Stimulated activated CD8-positive, alpha-beta memory T cell treated with anti-CD3 and anti-CD28 coated beads, Interleukin-15, amount 100 ng/mL, for 24 hours (primary cell): ENCODE measurements at regions not wholly inside any gene's neighbourhood (a gene's known extent, or its start where the extent isn't known, plus 50 kb on each side); places are given as distances from the start of the nearest gene placed in this dataset.

ENCODE experiments used
- DNase-seq: peaks from one replicate; pipeline ENCODE4 v3.0.0-alpha.2; 2020; ENCODE audit warnings: low read depth

- no peak for DNase-seq
Measured at GRCh38 chr10:78937800-78938694, 130.7 kb upstream of the ZMIZ1 start.

GRCh38 chr10:78938695-78939672, 129.8 kb upstream of the ZMIZ1 start:
- no peak for DNase-seq

- no peak for DNase-seq
Measured at GRCh38 chr10:78942091-78942501, 126.7 kb upstream of the ZMIZ1 start.

- no peak for DNase-seq
Measured at GRCh38 chr10:78944723-78945312, 123.9 kb upstream of the ZMIZ1 start.

GRCh38 chr10:78945838-78946237, 122.9 kb upstream of the ZMIZ1 start:
- no peak for DNase-seq

GRCh38 chr10:78947226-78947625, 121.5 kb upstream of the ZMIZ1 start:
- no peak for DNase-seq

- no peak for DNase-seq
Measured at GRCh38 chr10:78947733-78948132, 121.0 kb upstream of the ZMIZ1 start.

- DNase-seq = no peak
Measured at GRCh38 chr10:78948621-78949030, 120.1 kb upstream of the ZMIZ1 start.

GRCh38 chr10:78950656-78951587, 117.8 kb upstream of the ZMIZ1 start:
- no peak for DNase-seq

GRCh38 chr10:78952030-78952429, 116.7 kb upstream of the ZMIZ1 start:
- no peak for DNase-seq

- DNase-seq = no peak
Measured at GRCh38 chr10:78952686-78953085, 116.1 kb upstream of the ZMIZ1 start.

GRCh38 chr10:78953113-78953798, 115.5 kb upstream of the ZMIZ1 start:
- DNase-seq = no peak

- no peak for DNase-seq
Measured at GRCh38 chr10:78953799-78954297, 114.9 kb upstream of the ZMIZ1 start.

GRCh38 chr10:78954689-78955088, 114.1 kb upstream of the ZMIZ1 start:
- no peak for DNase-seq

GRCh38 chr10:78955206-78955605, 113.6 kb upstream of the ZMIZ1 start:
- no peak for DNase-seq

GRCh38 chr10:78956391-78956790, 112.4 kb upstream of the ZMIZ1 start:
- DNase-seq = no peak

- DNase-seq = no peak
Measured at GRCh38 chr10:78957471-78958039, 111.2 kb upstream of the ZMIZ1 start.

- DNase-seq = no peak
Measured at GRCh38 chr10:78959217-78959923, 109.4 kb upstream of the ZMIZ1 start.

GRCh38 chr10:78959924-78960285, 108.9 kb upstream of the ZMIZ1 start:
- DNase-seq = no peak
